ENCODE measurements at regions not wholly inside any gene's neighbourhood (a gene's known extent, or its start where the extent isn't known, plus 50 kb on each side); places are given as distances from the start of the nearest gene placed in this dataset.
A peak's percentile ranks its signal among the peaks of the same experiment; 100 is the strongest.

DNA sequence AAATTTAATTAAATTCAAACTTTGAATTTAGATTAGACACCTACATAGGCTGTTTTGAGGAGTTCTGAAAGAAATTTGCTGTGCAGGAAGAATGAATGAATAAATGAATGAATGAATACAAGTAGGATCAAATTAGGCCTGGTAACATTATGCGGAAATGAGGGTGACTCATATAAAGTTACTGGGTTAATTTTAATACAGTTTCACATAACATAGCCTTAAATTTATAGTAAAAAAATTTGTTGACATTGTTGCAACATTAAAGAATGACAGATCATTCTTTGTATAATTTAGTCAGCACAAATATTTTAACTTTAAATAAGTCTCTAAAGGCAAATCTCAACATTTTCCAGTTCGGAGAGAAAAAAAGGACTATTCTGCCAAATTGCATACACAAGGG lies 1293.1 kb upstream of the SLC39A10 start:
- H3K4me1 ChIP-seq (ENCODE audit: control insufficient read depth, insufficient read depth, low read length): no peaks in the 10 kb centered on the region
- H3K27me3 ChIP-seq (ENCODE audit: control insufficient read depth, insufficient read depth): no peaks in the 10 kb centered on the region
- no peak for ATAC-seq
- H3K9me3 ChIP-seq (ENCODE audit: control insufficient read depth, low read length): no peaks in the 10 kb centered on the region
- WGBS: 83% methylated on average over 2 of the region's 2 CpGs
- intact Hi-C loops (cut with DNase I): no loop called here
- no peak for DNase-seq
- no peak overlapping the region for H3K27ac ChIP-seq (ENCODE audit: low read length)
- no peak overlapping the region for H3K4me3 ChIP-seq (ENCODE audit: low read length)

DNA sequence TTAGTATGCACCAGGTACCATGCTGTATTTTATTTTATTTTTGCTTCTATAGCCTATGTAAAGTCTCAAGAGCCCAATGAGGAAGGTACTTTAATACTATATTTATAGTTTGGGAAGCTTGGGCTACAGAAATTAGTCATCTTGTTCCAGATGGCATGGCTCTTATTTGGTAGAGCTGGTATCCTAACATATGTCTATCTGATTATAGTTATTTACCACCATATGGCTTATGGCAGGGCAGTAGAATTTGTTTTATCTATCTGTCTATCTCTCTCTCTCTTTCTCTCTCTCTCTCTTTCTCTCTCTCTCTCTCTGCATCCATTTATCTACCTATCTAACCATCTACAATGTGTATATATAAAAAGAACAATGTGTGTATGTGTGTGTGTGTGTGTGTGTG lies 1293.7 kb upstream of the SLC39A10 start:
- DNase-seq: no peak
- H3K27me3 ChIP-seq (ENCODE audit: control insufficient read depth, insufficient read depth): no peaks in the 10 kb centered on the region
- H3K9me3 ChIP-seq (ENCODE audit: control insufficient read depth, low read length): no peaks in the 10 kb centered on the region
- H3K4me3 ChIP-seq (ENCODE audit: low read length): no peak overlapping the region
- intact Hi-C loops (cut with DNase I): no loop called here
- ATAC-seq: no peak
- no peak overlapping the region for H3K27ac ChIP-seq (ENCODE audit: low read length)
- H3K4me1 ChIP-seq (ENCODE audit: control insufficient read depth, insufficient read depth, low read length): no peaks in the 10 kb centered on the region

DNA sequence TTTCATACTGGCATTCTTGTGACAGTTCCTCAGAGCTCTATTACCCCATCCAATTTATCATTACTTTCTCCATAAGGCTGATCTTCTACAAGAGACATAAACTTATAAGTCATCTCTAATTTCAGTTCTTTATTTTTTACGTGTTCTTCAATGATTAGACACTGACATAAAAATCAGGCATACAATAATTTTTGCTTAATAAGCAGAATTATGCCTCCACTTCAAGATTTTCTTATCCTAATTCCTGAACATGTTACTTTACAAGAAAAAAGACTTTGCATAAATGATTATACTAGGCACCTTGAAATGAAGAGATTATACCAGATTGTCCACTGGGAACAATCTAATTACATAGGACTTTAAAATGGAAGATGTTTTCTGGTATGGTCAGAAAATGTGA lies 1304.5 kb upstream of the SLC39A10 start:
- Histone ChIP-seq H3K27ac (ENCODE audit: low read length) (no peak overlapping the region), H3K4me3 (ENCODE audit: low read length) (no peak overlapping the region), H3K27me3 (ENCODE audit: control insufficient read depth, insufficient read depth) (no peaks in the 10 kb centered on the region), H3K9me3 (ENCODE audit: control insufficient read depth, low read length) (no peaks in the 10 kb centered on the region), H3K4me1 (ENCODE audit: control insufficient read depth, insufficient read depth, low read length) (no peaks in the 10 kb centered on the region)
- 56% methylated on average over 1 of the region's 1 CpG for WGBS
- intact Hi-C loops (cut with DNase I): no loop called here
- DNase-seq (no peak), ATAC-seq (no peak)

DNA sequence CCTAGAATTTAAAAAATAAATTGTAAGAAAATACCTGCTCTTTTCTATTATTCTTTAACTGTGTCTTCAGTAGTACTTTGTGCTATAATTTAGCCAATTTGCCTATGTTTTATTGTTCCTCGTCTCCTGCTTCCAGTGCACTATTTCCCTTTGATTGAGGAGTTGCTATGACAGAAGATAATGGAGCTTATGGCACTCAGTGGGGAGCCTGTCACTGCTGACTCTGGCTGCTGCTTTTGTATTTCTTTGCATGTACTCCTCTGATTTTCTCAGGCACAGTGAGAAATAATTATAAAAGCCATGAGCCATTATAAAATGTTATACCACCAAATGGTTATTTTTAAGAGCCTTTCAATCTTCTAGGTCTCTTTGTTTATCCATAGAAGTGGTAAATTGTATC lies 1310.8 kb upstream of the SLC39A10 start:
- H3K27me3 ChIP-seq (ENCODE audit: control insufficient read depth, insufficient read depth): no peaks in the 10 kb centered on the region
- intact Hi-C loops (cut with DNase I): no loop called here
- no peak for DNase-seq
- H3K27ac ChIP-seq (ENCODE audit: low read length): no peak overlapping the region
- whole genome bisulfite sequencing: 29% methylated on average over 1 of the region's 1 CpG
- no peaks in the 10 kb centered on the region for H3K4me1 ChIP-seq (ENCODE audit: control insufficient read depth, insufficient read depth, low read length)
- no peaks in the 10 kb centered on the region for H3K9me3 ChIP-seq (ENCODE audit: control insufficient read depth, low read length)
- no peak overlapping the region for H3K4me3 ChIP-seq (ENCODE audit: low read length)
- no peak for ATAC-seq

DNA sequence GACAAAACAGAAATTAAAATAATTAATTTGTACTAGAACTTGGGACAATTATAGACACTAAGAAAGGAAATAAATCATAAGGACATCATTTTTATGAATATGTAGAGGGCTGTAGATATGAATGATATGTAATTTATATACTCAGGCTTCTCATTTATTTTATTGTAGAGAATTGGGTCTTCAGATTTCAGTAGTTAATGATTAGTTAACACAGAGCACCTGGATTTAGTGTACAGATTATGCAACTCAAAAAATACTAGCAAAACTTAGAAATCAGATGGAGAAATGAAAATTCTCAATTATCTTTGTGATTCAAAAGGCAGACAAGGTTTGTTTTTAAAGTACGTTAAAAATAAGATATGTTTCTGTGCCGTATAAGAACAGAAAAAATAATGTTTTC lies 1311.7 kb upstream of the SLC39A10 start:
- WGBS: 74% methylated on average over 2 of the region's 2 CpGs
- intact Hi-C loops (cut with DNase I): no loop called here

DNA sequence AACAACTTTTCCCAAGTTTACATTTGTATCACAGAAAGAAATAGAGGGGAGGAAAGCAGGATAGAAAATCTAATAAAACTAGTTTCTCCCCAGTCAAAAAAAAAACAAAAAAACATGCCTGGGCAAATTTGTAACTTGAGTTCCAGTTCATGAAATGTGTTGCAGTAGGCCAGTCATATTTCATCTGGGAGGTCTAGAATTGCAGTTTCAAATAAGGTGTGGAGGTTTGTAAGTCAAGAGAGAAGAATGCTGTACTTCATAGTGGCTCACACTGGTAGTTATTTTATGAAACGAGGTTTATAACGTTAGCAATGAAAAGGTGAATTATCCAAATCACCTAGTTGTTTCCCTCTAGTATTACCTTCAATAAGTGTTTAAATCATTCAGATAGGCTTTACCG lies 1313.9 kb upstream of the SLC39A10 start:
- DNase-seq: no peak
- WGBS: 84% methylated on average over 3 of the region's 3 CpGs
- Histone ChIP-seq H3K27ac (ENCODE audit: low read length) (no peak overlapping the region), H3K4me3 (ENCODE audit: low read length) (no peak overlapping the region), H3K4me1 (ENCODE audit: control insufficient read depth, insufficient read depth, low read length) (no peaks in the 10 kb centered on the region), H3K9me3 (ENCODE audit: control insufficient read depth, low read length) (no peaks in the 10 kb centered on the region), H3K27me3 (ENCODE audit: control insufficient read depth, insufficient read depth) (no peaks in the 10 kb centered on the region)
- no peak for ATAC-seq
- intact Hi-C loops (cut with DNase I): no loop called here

More for the DNA sequence above, 1311.7 kb upstream of the SLC39A10 start:
- no peaks in the 10 kb centered on the region for H3K9me3 ChIP-seq (ENCODE audit: control insufficient read depth, low read length)
- no peak overlapping the region for H3K4me3 ChIP-seq (ENCODE audit: low read length)
- no peak for DNase-seq
- no peak for ATAC-seq
- H3K27me3 ChIP-seq (ENCODE audit: control insufficient read depth, insufficient read depth): no peaks in the 10 kb centered on the region
- no peak overlapping the region for H3K27ac ChIP-seq (ENCODE audit: low read length)
- no peaks in the 10 kb centered on the region for H3K4me1 ChIP-seq (ENCODE audit: control insufficient read depth, insufficient read depth, low read length)

DNA sequence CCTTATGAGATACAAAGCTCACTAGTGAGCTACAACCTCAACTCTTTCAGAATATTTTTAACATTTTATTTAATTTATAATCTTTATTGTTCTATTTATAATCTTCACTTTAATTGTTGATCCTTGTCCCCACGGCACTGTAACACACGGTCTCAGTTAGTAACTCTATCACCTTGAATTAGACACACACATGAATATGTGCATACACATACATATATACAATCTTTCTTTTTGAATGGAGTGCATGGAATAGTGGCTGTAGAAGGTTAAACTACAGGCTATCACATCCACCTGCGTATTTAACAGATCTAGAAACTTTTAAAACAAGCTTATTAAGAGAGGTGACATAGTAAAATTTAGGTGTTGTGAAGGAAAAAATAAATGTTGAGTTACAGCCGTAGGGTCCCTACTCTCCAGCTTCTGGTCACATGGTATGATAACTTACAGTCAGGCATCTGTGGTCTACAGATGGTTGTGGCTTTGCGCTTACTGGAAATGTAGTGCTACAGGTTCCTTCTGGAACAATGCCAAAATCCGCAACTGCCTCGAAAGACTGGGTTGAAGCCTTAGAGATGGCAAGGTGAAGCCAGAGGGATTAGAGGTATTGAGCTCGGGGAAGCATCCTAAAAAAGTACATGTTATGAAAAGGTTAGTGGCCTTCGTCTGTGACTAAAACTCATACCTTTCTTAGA lies 1324.1 kb upstream of the SLC39A10 start:
- Histone ChIP-seq H3K27ac (ENCODE audit: low read length) (no peak overlapping the region), H3K4me1 (ENCODE audit: control insufficient read depth, insufficient read depth, low read length) (no peaks in the 10 kb centered on the region), H3K9me3 (ENCODE audit: control insufficient read depth, low read length) (no peaks in the 10 kb centered on the region), H3K27me3 (ENCODE audit: control insufficient read depth, insufficient read depth) (no peaks in the 10 kb centered on the region), H3K4me3 (ENCODE audit: low read length) (no peak overlapping the region)
- DNase-seq (no peak), ATAC-seq (no peak)
- intact Hi-C loops (cut with DNase I): no loop called here
- WGBS: 76% methylated on average over 9 of the region's 9 CpGs

DNA sequence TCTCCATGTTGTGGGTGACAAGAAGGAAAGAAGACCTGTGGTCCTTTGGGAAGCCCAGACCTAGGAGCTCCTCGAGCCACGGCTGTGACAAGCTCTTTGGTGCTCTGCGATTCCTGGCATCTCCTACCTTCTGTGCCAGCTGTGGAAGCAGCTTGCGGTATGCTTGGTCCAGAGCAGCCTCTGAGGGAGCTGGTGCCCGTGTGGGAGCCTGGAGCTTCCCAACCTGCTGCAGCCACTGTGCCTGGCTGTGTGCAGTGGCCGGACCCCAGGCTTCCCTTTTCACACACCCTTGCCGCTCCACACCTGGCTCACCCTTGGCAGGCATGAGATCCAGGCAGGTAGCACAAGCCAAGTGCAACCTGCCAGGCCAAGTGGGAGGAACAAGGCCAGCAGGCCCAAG lies 1328.6 kb upstream of the SLC39A10 start:
- Histone ChIP-seq H3K27me3 (ENCODE audit: control insufficient read depth, insufficient read depth) (no peaks in the 10 kb centered on the region), H3K4me1 (ENCODE audit: control insufficient read depth, insufficient read depth, low read length) (no peaks in the 10 kb centered on the region), H3K4me3 (ENCODE audit: low read length) (no peak overlapping the region), H3K27ac (ENCODE audit: low read length) (no peak overlapping the region), H3K9me3 (ENCODE audit: control insufficient read depth, low read length) (no peaks in the 10 kb centered on the region)
- peak in 1 of 3 donors; percentile 14 for DNase-seq
- no peak for ATAC-seq
- 88% methylated on average over 7 of the region's 7 CpGs for WGBS
- intact Hi-C loops (cut with DNase I): no loop called here

DNA sequence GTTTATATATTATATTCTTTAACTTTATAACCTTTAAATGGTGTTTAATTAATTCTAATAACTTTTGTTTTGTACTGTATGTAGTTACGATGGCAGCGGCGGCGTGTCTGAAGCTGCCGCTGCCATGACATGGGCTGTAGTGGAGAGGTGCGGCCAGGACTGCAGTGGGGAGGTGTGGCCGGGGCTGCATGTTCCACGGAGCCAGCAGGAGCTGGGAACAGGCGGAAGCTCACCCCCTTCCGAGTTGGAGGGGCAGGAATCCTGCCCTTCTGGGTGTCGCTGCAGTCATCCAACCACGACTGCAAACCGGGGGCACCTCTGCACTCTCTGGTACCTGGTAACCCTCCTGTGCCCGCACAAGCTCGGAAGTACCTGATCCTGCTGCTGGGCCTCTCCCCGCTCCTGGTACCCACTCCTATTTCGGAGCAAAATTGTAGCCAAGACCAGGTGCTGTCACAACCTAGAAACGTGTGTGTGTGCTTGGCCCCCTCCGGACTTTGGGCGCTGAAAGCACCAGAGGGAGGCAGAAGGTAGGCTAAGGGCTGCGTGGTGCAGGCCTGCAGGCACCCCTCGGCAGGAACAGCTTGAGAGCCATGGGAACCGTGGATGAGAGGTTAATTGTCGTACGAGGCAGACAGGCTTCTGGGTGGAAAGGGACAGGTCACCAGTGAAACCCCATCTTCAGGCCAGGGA lies 1329.7 kb upstream of the SLC39A10 start:
- intact Hi-C loops (cut with DNase I): no loop called here
- DNase-seq (peak in 2 of 3 donors; percentile 6 to 18), ATAC-seq (no peak)
- Histone ChIP-seq H3K9me3 (ENCODE audit: control insufficient read depth, low read length) (no peaks in the 10 kb centered on the region), H3K4me1 (ENCODE audit: control insufficient read depth, insufficient read depth, low read length) (no peaks in the 10 kb centered on the region), H3K27ac (ENCODE audit: low read length) (no peak overlapping the region), H3K27me3 (ENCODE audit: control insufficient read depth, insufficient read depth) (no peaks in the 10 kb centered on the region), H3K4me3 (ENCODE audit: low read length) (no peak overlapping the region)
- WGBS: 89% methylated on average over 25 of the region's 25 CpGs

DNA sequence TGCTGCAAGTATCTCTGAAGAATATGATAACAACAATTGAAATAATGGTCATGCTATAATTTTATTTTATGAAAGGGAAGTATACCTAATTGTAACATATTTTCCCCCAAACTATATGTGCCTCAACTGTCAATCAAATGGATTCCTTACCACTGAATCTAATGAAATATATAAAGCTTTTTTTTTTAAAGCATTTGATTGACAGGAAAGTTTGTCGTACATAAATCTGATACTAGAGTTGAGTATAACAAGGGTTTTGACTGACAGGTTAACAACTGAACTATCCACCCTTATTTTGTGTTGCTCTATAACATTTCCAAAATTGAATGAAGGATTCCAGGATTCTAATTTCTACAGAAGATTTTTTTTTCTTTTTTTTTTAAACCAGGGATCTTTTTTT lies 1333.3 kb upstream of the SLC39A10 start:
- no peak for DNase-seq
- no peaks in the 10 kb centered on the region for H3K4me1 ChIP-seq (ENCODE audit: control insufficient read depth, insufficient read depth, low read length)
- H3K4me3 ChIP-seq (ENCODE audit: low read length): no peak overlapping the region
- 77% methylated on average over 1 of the region's 1 CpG for WGBS
- no peak overlapping the region for H3K27ac ChIP-seq (ENCODE audit: low read length)
- H3K27me3 ChIP-seq (ENCODE audit: control insufficient read depth, insufficient read depth): no peaks in the 10 kb centered on the region
- intact Hi-C loops (cut with DNase I): no loop called here
- ATAC-seq: no peak
- H3K9me3 ChIP-seq (ENCODE audit: control insufficient read depth, low read length): no peaks in the 10 kb centered on the region

DNA sequence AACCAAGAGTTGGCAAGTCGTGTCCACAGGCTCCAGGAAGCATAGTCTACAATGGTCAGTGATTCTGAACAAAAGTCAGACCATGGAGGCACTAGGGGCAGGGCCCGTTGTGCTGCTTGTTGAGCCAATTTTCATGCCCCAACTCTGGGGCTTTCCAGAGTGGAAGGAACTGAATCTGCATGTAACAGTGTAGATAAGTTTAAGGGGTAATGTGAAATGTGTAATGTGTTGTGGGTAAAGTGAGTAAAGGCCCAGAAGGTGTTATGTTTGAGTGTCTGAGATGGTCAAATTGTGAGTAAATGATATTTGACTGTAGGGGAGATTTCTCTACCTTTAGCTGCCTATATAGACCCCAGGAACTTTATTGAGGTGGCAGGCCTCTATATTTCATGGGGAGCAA lies 1336.5 kb upstream of the SLC39A10 start:
- H3K4me1 ChIP-seq (ENCODE audit: control insufficient read depth, insufficient read depth, low read length): no peaks in the 10 kb centered on the region
- intact Hi-C loops (cut with DNase I): no loop called here
- H3K4me3 ChIP-seq (ENCODE audit: low read length): no peak overlapping the region
- no peaks in the 10 kb centered on the region for H3K27me3 ChIP-seq (ENCODE audit: control insufficient read depth, insufficient read depth)
- no peaks in the 10 kb centered on the region for H3K9me3 ChIP-seq (ENCODE audit: control insufficient read depth, low read length)
- DNase-seq (no peak), ATAC-seq (no peak)
- 65% methylated on average over 2 of the region's 2 CpGs for WGBS
- no peak overlapping the region for H3K27ac ChIP-seq (ENCODE audit: low read length)
